NCI-H2029 (cell line): ENCODE measurements at regions not wholly inside any gene's neighbourhood (a gene's known extent, or its start where the extent isn't known, plus 50 kb on each side); places are given as distances from the start of the nearest gene placed in this dataset.
"Not testable (repeated sequence)": the region's sequence is repeated elsewhere in the genome, so short reads cannot be mapped to it uniquely, and the experiment has no call there.

Source experiments
- DNase-seq: peaks from one replicate; lab custom pipeline; 2025; lab: John Stamatoyannopoulos, UW

- DNase-seq: no peak
Observed at GRCh38 chr13:28607187-28607955, 51.6 kb upstream of the POMP start.

DNA sequence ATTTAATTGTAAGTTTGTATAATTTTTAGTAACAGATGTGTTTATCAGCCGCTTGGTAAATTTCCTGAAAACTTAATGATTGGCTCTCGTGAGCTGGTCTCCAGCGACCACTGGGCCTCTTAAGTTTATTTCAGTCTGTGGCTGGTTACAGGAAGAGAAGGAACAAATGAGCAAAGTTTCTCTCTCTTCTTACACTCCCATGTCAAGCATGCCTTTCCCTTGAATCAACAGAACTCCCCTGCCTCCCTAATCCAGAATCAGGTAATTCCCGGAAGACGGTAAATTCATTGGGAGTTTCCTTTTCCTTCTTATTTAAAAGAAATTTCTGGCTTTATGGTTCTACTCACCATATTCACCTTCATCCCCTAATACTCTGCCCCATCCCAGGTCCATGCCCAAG lies 52.5 kb upstream of the POMP start:
- no peak for DNase-seq

DNA sequence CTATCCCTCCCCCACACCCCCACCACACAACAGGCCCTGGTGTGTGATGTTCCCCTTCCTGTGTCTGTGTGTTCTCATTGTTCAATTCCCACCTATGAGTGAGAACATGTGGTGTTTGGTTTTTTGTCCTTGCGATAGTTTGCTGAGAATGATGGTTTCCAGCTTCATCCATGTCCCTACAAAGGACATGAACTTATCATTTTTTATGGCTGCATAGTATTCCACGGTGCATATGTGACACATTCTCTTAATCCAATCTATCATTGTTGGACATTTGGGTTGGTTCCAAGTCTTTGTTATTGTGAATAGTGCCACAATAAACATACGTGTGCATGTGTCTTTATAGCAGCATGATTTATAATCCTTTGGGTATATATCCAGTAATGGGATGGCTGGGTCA lies 53.8 kb upstream of the POMP start:
- not testable (repeated sequence) for DNase-seq

- DNase-seq: no peak
Observed at GRCh38 chr13:28603043-28603664, 55.8 kb upstream of the POMP start.

GRCh38 chr13:28602580-28602979 lies 56.4 kb upstream of the POMP start:
- DNase-seq: no peak

- no peak for DNase-seq
Observed at GRCh38 chr13:28601581-28601980, 57.3 kb upstream of the POMP start.

DNA sequence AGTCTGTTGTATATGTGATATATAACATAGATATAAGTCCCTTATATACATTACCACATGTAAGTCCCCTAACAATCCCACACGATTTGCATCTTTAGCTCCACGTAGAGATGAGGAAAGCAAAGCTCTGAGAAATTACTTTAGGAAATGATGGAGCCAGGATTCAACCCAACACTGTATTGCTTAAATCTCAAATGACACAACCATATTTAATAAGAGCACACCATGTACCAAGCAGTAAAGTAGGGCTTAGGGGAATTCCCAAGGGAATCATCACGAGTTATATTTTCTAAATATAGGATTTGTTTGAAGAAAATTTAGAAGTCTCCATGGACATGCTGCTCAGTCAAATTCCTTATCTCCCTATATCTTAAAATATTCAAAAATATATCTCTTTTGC lies 61.3 kb upstream of the POMP start:
- no peak for DNase-seq

DNA sequence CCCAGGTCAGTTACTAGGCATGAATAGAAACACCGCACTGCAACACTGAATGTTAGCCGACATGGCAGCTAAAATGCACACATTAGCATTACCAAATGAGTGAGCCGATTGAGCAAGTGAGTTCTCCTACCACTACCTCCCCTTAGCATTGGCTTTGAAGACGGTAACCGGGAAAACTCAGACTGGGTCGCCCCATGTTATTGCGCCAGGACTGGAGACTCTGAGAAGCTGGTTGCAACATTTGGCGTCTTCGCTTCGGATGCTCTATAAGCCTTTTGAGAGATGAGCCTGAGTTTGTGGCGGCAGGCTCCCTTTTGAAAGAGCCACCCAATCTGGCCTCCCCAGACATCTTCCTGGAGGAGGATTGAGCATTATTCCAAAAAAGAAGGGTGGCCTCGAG lies 68.5 kb upstream of the POMP start:
- DNase-seq: no peak

DNA sequence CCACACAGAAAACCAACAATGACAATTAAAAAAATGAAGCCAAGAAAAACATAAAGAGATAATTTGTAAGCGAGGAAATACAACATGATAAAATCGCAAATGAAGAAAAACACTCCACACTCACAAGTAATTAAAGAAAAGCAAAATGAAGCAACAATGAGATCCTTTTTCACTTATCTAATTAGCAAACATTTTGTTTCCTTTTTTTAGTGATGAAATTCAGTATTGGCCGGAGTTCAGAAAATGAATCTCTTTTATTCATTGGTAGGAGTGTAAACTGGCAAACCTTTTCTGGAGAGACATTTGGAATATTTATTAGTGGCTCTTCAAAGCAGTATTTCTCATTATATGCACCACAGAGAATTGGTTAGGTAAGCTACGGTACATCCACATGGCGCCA lies 70.6 kb upstream of the POMP start:
- no peak for DNase-seq

GRCh38 chr13:28587174-28587540 lies 71.8 kb upstream of the POMP start:
- DNase-seq: no peak

GRCh38 chr13:28586439-28587173 lies 72.3 kb upstream of the POMP start:
- no peak for DNase-seq

- no peak for DNase-seq
Observed at GRCh38 chr13:28585561-28585960, 73.4 kb upstream of the POMP start.

- no peak for DNase-seq
Observed at GRCh38 chr13:28584873-28585381, 74.0 kb upstream of the POMP start.

GRCh38 chr13:28583651-28584091 lies 75.3 kb upstream of the POMP start:
- DNase-seq: no peak

DNA sequence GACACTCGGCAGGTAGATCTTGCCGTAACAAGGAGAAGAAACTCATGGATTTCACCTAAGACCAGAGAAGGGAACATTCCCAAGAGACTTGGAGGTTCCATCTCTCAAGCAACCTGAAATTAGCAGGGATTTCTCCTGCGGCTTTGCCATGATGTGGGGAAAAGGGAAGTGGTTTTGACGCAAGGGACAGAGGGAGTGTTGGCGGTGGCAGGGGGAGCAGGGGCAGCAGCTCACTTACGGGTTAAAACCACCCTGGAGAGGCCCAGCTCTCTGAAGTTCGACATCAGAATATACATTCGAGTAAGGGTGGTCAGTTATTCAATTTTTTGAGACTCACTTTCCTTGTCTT lies 76.1 kb upstream of the POMP start:
- DNase-seq: no peak

DNA sequence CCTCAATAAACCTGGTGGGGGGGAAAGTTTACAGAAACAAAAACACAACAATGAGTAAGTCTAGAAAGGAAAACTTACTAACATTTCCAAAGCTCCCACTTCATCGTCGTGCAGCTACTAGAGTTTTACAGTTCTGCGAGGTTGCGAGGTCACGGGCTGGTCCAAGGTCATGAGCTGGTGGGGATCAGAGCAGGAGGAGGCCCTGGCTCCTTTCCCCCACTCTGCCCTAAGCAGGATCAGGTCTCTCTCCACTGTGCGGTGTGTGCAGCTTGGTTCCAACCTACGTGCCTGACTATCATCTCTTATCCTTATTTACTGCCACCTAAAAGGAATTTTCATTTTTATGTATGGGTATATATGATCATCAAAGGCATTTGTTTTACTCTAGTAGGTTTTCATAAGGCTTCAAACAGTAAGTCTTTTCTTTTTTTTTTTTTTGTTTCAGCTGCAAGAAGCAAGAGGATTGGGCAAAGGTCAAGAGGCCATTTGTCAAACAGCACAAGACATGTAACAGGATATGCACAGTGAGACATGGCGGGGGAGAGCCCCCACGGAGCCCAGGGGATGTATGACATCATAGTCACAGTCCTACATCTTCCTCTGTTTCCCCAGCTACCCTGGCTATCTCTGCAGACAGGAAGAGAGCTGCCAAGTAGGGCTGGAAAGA lies 76.6 kb upstream of the POMP start:
- DNase-seq: no peak

DNA sequence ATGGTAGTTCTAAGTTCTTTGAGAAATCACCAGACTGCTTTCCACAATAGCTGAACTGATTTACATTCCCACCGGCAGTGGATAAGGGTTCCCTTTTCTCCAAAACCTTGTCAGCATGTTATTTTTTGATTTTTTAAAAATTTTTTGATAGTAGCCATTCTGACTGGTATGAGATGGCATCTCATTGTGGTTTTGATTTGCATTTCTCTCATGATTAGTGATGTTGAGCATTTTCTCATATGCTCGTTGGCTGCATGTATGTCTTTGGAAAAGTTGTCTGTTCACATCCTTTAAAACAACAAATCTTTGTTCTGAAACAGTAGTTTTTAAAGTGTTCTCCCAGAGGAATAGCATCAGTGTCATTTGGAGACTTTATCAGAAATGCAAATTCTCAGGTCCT lies 77.5 kb upstream of the POMP start:
- DNase-seq: no peak

DNA sequence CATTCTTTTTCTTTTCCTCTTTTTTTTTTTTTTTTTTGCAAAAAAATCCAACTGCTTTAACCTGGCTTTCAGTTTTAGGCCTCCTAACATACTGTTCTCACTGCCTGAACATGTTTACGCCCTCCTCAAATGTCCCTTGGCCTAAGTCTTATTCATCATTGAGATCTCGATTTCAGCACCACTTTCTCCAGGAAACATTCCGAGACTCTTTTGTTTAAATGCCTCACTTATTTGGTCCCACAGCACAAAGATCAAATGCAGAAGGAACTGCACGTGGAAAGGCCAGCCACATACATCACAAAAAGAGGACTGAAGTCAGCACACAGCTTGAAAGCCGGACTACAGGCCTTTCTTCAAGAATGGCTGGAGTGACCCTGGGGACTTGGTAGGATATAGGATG lies 79.2 kb upstream of the POMP start:
- DNase-seq: no peak

DNA sequence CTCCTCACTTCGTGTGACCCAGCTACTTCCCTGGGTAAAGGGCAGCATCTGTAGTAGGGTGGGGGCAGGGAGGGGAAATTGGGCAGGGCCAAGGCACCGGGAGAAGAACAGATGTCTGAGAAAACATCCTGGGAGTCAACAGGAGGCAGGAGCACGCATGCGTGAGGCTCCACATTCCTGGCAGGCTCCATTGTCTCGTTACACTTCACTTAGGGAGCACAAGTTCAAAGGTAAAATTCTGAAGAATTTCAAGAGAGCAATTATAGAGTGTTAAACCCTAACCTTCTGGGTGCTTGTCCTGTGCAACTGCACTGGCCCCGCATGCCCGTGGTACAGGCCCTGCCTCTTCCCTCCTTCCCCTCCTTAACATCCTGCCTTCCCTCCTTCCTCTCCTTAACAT lies 79.6 kb upstream of the POMP start:
- no peak for DNase-seq

DNA sequence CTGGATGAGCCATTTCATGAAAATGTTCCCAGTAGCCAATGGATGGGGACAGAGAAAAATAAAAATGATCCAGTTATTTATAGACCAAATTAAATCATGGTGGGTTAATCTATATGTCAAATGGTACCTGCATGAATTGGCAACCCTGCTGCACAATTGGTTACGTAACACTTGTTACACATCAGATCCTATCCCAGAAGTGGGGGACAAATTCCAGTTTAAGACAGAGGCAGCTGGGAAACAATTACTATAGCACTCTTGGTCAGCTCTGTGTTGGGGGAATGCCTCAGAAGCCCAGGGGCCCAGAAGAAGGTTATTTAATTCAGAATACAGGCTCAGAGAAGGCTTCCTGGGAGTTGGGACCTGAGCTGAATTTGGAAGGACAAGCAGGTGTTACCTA lies 81.1 kb upstream of the FLT1 start:
- no peak for DNase-seq

DNA sequence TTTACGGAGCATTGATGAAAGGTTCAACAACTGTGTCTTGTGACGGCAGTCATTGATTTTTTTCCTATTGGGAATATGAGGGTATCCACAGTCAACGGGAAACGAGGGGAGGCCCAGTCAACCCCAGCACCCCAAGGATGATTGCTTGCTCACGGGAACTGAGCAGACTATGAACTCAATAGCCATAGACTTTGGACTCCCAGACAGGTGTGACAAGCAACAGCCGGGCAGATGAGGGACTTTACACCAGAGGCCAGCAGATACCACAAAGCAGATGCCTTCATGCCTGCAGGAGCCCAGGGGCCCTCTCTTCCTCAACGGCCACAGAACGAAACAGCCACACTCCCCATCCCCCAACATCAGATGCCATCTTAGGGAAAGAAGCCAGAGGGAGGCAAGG lies 80.3 kb upstream of the FLT1 start:
- DNase-seq: no peak

DNA sequence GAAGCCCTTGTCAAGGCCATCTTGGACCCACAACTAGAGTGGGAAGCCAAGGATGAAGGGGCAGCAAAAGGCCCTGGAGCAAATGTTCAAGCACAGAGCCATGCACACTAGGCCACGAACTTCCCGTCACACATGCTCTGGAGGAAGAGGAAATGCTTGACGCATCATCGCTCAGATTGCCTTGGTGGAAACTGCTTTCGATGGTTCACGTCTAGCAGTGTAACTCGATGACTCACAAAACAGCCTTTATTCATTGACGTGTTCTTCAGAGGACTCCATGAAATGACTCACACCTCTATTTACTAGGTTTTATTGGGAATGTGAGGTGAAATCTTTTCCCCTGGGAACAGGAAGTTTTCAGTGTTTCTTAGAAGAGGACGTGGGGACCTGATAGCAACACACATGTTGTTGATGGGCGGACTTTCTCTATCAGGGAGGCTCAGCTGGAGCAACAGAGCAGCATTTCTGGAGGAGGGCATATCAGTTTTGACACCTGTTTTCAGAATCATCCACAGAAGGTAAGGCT lies 79.8 kb upstream of the FLT1 start:
- DNase-seq: no peak
